GM13977 (cell line): ENCODE measurements at regions not wholly inside any gene's neighbourhood (a gene's known extent, or its start where the extent isn't known, plus 50 kb on each side); places are given as distances from the start of the nearest gene placed in this dataset.

Experiments
- DNase-seq: peaks from one replicate; pipeline ENCODE4 v3.0.0; 2012; ENCODE audit warnings: low spot score
- in situ Hi-C: fragments of 300-500 bp; cut with MboI; formaldehyde crosslinking; loops from one replicate; pipeline ENCODE4 v1.12.0; 2022; ENCODE audit warnings: low sequenced_read_pairs, low pct_unique_long_range_greater_than_20kb, mixed read lengths, inconsistent platforms; ENCODE audit not compliant: unreplicated experiment
- TF ChIP-seq, protein P1 (sequence below): IDR thresholded peaks from 2 replicates; pipeline ENCODE4 v1.5.1; 2012; ENCODE audit warnings: mild to moderate bottlenecking, control low read depth; ENCODE audit not compliant: insufficient read depth; ENCODE audit errors: extremely low read depth, missing control alignments

- no peak for DNase-seq
- TF ChIP-seq, protein P1, sequence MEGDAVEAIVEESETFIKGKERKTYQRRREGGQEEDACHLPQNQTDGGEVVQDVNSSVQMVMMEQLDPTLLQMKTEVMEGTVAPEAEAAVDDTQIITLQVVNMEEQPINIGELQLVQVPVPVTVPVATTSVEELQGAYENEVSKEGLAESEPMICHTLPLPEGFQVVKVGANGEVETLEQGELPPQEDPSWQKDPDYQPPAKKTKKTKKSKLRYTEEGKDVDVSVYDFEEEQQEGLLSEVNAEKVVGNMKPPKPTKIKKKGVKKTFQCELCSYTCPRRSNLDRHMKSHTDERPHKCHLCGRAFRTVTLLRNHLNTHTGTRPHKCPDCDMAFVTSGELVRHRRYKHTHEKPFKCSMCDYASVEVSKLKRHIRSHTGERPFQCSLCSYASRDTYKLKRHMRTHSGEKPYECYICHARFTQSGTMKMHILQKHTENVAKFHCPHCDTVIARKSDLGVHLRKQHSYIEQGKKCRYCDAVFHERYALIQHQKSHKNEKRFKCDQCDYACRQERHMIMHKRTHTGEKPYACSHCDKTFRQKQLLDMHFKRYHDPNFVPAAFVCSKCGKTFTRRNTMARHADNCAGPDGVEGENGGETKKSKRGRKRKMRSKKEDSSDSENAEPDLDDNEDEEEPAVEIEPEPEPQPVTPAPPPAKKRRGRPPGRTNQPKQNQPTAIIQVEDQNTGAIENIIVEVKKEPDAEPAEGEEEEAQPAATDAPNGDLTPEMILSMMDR, result no peak
- in situ Hi-C loops, result no loop called here
Measured at GRCh38 chr15:39396979-39397615, 183.8 kb upstream of the THBS1 start.

DNA sequence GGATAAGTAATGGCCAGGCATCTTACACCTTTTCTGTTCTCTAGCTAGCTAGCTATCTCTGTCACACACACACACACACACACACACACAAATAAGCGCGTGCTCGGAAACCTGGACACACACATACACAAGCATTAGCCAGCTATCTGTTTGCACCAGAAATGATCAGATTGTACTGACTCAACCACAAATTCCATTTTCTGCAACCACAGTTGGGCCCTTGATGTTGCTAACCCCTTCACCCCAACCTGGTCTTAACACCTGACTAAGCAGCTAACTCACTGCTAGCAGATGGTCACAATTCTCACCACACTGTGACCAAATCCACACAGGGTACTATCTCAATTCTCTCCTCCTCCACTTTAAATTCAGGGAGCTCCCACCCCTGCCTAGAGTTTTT lies 183.0 kb upstream of the THBS1 start:
- no peak for DNase-seq
- in situ Hi-C loops, result no loop called here
- TF ChIP-seq, protein P1, result no peak

DNA sequence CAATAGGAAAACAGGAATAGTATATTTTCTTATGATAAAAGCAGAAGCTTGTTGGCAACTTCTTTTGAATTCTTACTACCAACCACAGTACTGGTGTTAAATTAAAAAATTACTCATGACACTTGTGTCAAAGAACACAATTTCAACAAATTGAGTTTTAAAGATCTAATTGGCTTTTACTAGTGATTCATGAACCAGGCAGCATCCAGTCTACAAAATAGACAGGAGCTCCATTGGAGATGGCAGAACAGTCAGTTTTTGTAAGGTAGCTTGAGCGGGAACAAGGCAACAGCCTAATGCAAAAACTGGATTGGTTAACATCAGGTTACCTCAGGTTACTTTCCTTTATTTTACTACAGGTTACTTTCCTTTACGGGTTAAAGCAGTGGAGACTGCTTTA lies 181.3 kb upstream of the THBS1 start:
- no peak for DNase-seq
- in situ Hi-C loops, result no loop called here
- TF ChIP-seq, protein P1, result no peak

DNA sequence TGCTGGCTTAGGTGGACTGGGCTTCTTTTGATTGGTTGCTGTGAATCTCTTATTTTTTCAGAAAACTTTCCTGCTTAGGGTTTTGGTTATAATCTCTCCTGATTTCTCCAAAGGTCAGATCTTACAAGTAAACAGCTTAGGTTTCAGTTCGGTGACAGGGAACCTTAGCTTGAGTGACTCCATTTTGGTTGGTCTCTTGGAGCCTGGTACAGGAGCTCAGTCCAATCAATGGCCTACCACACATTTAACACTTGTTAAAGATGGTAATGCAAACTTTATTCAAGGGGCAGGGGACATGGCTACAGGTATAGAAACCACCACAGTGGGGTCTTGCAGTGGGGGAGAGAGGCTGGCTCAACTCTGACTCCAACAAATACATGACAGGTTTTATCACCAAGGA lies 180.9 kb upstream of the THBS1 start:
- in situ Hi-C loops, result no loop called here
- no peak for DNase-seq
- TF ChIP-seq, protein P1, result no peak

DNA sequence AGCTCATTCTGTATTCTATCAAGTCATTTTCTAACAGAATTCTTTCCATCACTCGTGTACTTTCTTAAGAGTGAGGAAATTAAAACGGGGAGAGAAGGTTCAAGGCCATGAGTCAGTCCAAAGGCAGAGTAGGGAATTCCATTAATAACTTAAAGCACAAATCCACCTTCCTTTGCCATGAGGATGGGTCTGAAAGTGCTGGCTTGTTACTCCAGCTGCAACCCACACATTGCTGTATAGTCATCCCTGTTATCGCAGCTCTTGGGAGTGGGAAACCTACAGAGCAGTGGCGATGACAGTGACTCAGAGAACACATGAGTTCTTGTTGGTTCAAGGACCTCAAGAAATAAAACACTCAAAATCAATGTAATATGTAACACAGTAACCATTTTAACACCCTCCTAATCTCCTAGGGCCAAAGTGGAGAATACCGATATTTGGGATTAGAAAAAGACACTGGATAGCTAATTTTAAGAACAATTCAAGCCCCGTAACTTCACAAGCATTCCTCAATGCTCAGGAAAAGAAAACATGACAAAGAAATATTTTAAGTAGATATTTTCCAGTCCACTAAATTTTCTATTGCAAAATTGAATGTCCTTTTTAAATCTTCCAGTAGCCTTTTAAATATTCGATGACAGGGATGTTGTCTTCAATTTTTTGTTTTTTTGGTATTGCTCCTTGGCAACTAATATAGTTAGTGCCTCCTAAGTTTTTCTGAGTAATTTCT lies 179.9 kb upstream of the THBS1 start:
- TF ChIP-seq, protein P1, result no peak
- DNase-seq, result no peak

GRCh38 chr15:39403640-39404117 lies 177.2 kb upstream of the THBS1 start:
- TF ChIP-seq, protein P1, result no peak
- DNase-seq, result no peak
- in situ Hi-C loops, result no loop called here

More for the DNA sequence above, 179.9 kb upstream of the THBS1 start:
- in situ Hi-C loops, result no loop called here
